B cell (primary cell): ENCODE measurements at regions not wholly inside any gene's neighbourhood (a gene's known extent, or its start where the extent isn't known, plus 50 kb on each side); places are given as distances from the start of the nearest gene placed in this dataset.

Source experiments
- ATAC-seq: fragments of 200-7000 bp; cut with Tn5 transposase; one replicate; pipeline ENCODE4 v1.10.0; 2021; ENCODE audit warnings: low read depth, mild to moderate bottlenecking, moderate number of reproducible peaks, moderate library complexity
- CTCF ChIA-PET: fragments of 350-600 bp; sonication (Branson Sonifier 250); formaldehyde crosslinking; loops from one replicate; lab custom pipeline; 2021; ENCODE audit warnings: antibody characterized with exemption, inconsistent platforms; lab: Charles Lee
- POLR2A ChIA-PET: fragments of 350-600 bp; sonication (Branson Sonifier 250); formaldehyde crosslinking; loops from one replicate; lab custom pipeline; 2021; ENCODE audit warnings: antibody characterized with exemption; lab: Charles Lee
- DNase-seq: peaks from one replicate; pipeline ENCODE4 v3.0.0; 2013
- H2AFZ ChIP-seq: 2 replicates; pipeline ENCODE4 v1.6.1; 2012; ENCODE audit warnings: mild to moderate bottlenecking, low read depth, low read length; ENCODE audit not compliant: insufficient read depth, poor library complexity, severe bottlenecking
- H3K27ac ChIP-seq, 2 donors: 1 replicate in 1 of 2; 2 replicates in 1 of 2; pipeline ENCODE4 v1.5.1; 2012 to 2013; ENCODE audit warnings: low read length in 2 of 2, mild to moderate bottlenecking in 2 of 2, moderate library complexity in 1 of 2
- H3K27me3 ChIP-seq, 4 experiments: fragments of 200-600 bp in 1 of 4; sonication (generic) in 1 of 4; replicated peaks in 1 of 4; 1 replicate in 2 of 4; 2 replicates in 2 of 4; pipeline versions ENCODE4 v1.6.1 to v1.7.0; 2013 to 2016; ENCODE audit warnings: low read length in 3 of 4, mild to moderate bottlenecking in 2 of 4, mixed read lengths in 1 of 4, moderate library complexity in 1 of 4; ENCODE audit not compliant: insufficient read depth in 4 of 4, control insufficient read depth in 3 of 4; ENCODE audit errors: control extremely low read depth in 1 of 4
- H3K36me3 ChIP-seq, 2 experiments: replicated peaks in 1 of 2; 1 replicate in 1 of 2; 2 replicates in 1 of 2; pipeline versions ENCODE4 v1.6.1 to v1.7.1; 2013; ENCODE audit warnings: low read length in 1 of 2; ENCODE audit not compliant: insufficient read depth in 2 of 2, control insufficient read depth in 1 of 2; ENCODE audit errors: control extremely low read depth in 1 of 2, extremely low read depth in 1 of 2
- H3K4me1 ChIP-seq, 2 donors: fragments of 200-600 bp in 1 of 2; sonication (generic) in 1 of 2; 1 replicate in 1 of 2; 2 replicates in 1 of 2; pipeline versions ENCODE4 v1.5.1 to v1.6.1; 2013 to 2017; ENCODE audit warnings: low read length in 2 of 2; ENCODE audit not compliant: control insufficient read depth in 2 of 2, insufficient read depth in 2 of 2
- H3K4me2 ChIP-seq: replicated peaks from 2 replicates; pipeline ENCODE3; 2012; ENCODE audit warnings: mild to moderate bottlenecking, low read depth, low read length; ENCODE audit not compliant: poor library complexity, severe bottlenecking
- H3K4me3 ChIP-seq, 5 experiments: fragments of 200-600 bp in 1 of 5; sonication (generic) in 1 of 5; 1 replicate in 3 of 5; 2 replicates in 2 of 5; pipeline versions ENCODE4 v1.5.1 to v1.7.0; 2011 to 2016; ENCODE audit warnings: low read length in 4 of 5, mild to moderate bottlenecking in 4 of 5, low read depth in 2 of 5, control low read depth in 1 of 5, moderate library complexity in 1 of 5; ENCODE audit not compliant: insufficient read depth in 1 of 5; ENCODE audit errors: control extremely low read depth in 1 of 5, extremely low read depth in 1 of 5
- H3K79me2 ChIP-seq: fragments of 200-600 bp; sonication (generic); one replicate; pipeline ENCODE4 v1.6.0; 2016; ENCODE audit warnings: low read length; ENCODE audit not compliant: control insufficient read depth, insufficient read depth
- H3K9ac ChIP-seq: fragments of 200-600 bp; sonication (generic); 2 replicates; pipeline ENCODE4 v1.6.1; 2017; ENCODE audit warnings: mild to moderate bottlenecking, low read length, moderate library complexity
- H3K9me3 ChIP-seq, 3 donors: one replicate each; pipeline versions ENCODE4 v1.6.1 to v1.7.1; 2013; ENCODE audit warnings: low read length in 2 of 3; ENCODE audit not compliant: control insufficient read depth in 2 of 3, insufficient read depth in 1 of 3; ENCODE audit errors: control extremely low read depth in 1 of 3
- H4K20me1 ChIP-seq: 2 replicates; pipeline ENCODE4 v1.6.0; 2012; ENCODE audit warnings: mild to moderate bottlenecking, low read length; ENCODE audit not compliant: insufficient read depth, control insufficient read depth, poor library complexity, severe bottlenecking
- H3K27ac Mint-ChIP-seq: one replicate; pipeline ENCODE4 v1.8.0; 2021; ENCODE audit warnings: mixed read lengths
- H3K27me3 Mint-ChIP-seq: one replicate; pipeline ENCODE4 v1.8.0; 2021; ENCODE audit warnings: mixed read lengths
- H3K4me1 Mint-ChIP-seq: one replicate; pipeline ENCODE4 v1.8.0; 2021; ENCODE audit warnings: mixed read lengths
- H3K4me3 Mint-ChIP-seq: one replicate; pipeline ENCODE4 v1.8.0; 2021; ENCODE audit warnings: mixed read lengths
- H3K9me3 Mint-ChIP-seq: one replicate; pipeline ENCODE4 v1.8.0; 2022; ENCODE audit warnings: mixed read lengths; ENCODE audit not compliant: insufficient read depth
- CTCF ChIP-seq: fragments of 200-600 bp; IDR thresholded peaks from one replicate; pipeline ENCODE4 v1.8.0; 2022; ENCODE audit warnings: antibody characterized with exemption, mild to moderate bottlenecking
- EZH2 ChIP-seq: IDR thresholded peaks from 2 replicates; pipeline ENCODE4 v1.6.1; 2012; ENCODE audit warnings: borderline replicate concordance, low read depth, mild to moderate bottlenecking, moderate library complexity, low read length; ENCODE audit not compliant: insufficient read depth, poor library complexity, severe bottlenecking
- WGBS: methylation state at CpG from one replicate; pipeline ENCODE4 v1.1.5; 2013; ENCODE audit warnings: missing lambda C conversion rate; ENCODE audit not compliant: insufficient coverage; 5-methylcytosine and 5-hydroxymethylcytosine counted together
- intact Hi-C: fragments of 100-400 bp; cut with micrococcal nuclease; formaldehyde crosslinking; loops from one replicate; pipeline ENCODE4 v1.10.0; 2022

DNA sequence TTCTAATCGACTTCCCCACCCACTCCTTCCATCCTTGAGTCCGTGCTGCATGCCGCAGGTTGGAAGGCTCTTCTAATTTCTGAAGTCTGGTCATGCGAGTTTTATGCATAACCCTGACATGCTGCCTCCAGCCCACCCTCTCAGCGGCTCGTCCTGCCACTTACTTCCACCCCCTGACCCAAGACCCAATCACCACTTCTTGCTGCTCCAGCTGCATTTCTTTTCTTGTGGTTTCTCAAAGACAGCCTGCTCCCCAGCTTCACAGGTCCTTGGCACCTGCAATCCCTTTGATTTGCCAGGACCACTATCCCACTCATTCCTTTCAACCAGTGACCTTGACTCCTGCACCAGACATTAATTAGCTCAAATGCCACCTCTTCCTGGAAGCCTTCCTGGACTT, 486.7 kb downstream of the VRK1 start:
- H3K27me3 ChIP-seq = no peaks in the 10 kb centered on the region
- ChIA-PET CTCF (no interaction called here), POLR2A (no interaction called here)
- H3K27ac ChIP-seq = no peak overlapping the region
- no peaks in the 10 kb centered on the region for H3K4me1 Mint-ChIP-seq
- no peak overlapping the region for H2AFZ ChIP-seq
- no peak for TF ChIP-seq EZH2
- no peaks in the 10 kb centered on the region for H3K4me1 ChIP-seq
- no peak overlapping the region for H3K27ac Mint-ChIP-seq
- H3K36me3 ChIP-seq = no peaks in the 10 kb centered on the region
- intact Hi-C loops = no loop called here
- H3K9me3 ChIP-seq = no peaks in the 10 kb centered on the region
- H3K9me3 Mint-ChIP-seq = peaks cover 2% of the 10 kb centered on the region
- no peak overlapping the region for H3K4me3 ChIP-seq
- H3K27me3 Mint-ChIP-seq = peaks cover 4% of the 10 kb centered on the region
- ATAC-seq (no peak), DNase-seq (no peak)
- no peak overlapping the region for H3K9ac ChIP-seq
- no peaks in the 10 kb centered on the region for H4K20me1 ChIP-seq
- WGBS = 88% methylated on average over 6 of the region's 6 CpGs
- H3K79me2 ChIP-seq = no peaks in the 10 kb centered on the region
- H3K4me2 ChIP-seq = no peak overlapping the region
- H3K4me3 Mint-ChIP-seq = no peak overlapping the region

- Histone ChIP-seq H3K4me1 (no peaks in the 10 kb centered on the region), H3K9me3 (no peaks in the 10 kb centered on the region), H3K27ac (no peak overlapping the region), H3K4me2 (no peak overlapping the region), H3K36me3 (no peaks in the 10 kb centered on the region), H3K9ac (no peak overlapping the region), H2AFZ (no peak overlapping the region), H3K4me3 (no peak overlapping the region), H3K79me2 (no peaks in the 10 kb centered on the region), H4K20me1 (no peaks in the 10 kb centered on the region), H3K27me3 (peaks cover 0 to 2% (median 0%) of the 10 kb centered on the region in 4 experiments)
- Mint-ChIP-seq H3K27me3 (peaks cover 4% of the 10 kb centered on the region), H3K4me3 (no peak overlapping the region), H3K9me3 (no peaks in the 10 kb centered on the region), H3K27ac (no peak overlapping the region), H3K4me1 (no peaks in the 10 kb centered on the region)
- ChIA-PET POLR2A (no interaction called here), CTCF (no interaction called here)
- DNase-seq = no peak
- 76% methylated on average over 1 of the region's 1 CpG for WGBS
- intact Hi-C loops = no loop called here
- no peak for ATAC-seq
- TF ChIP-seq CTCF = no peak
Measured at GRCh38 chr14:97287956-97288355, 490.8 kb downstream of the VRK1 start.
